Right atrium auricular region (tissue), 2 donors: ENCODE measurements at regions not wholly inside any gene's neighbourhood (a gene's known extent, or its start where the extent isn't known, plus 50 kb on each side); places are given as distances from the start of the nearest gene placed in this dataset.

Source experiments
- DNase-seq: peaks from one replicate; pipeline ENCODE4 v3.0.0-alpha.2; 2019; ENCODE audit warnings: low spot score
- H3K27ac ChIP-seq, 2 donors: fragments of 200-600 bp; sonication (generic); 1 replicate in 1 of 2; 2 replicates in 1 of 2; pipeline ENCODE4 v1.5.1; 2016 to 2019
- H3K27me3 ChIP-seq, 2 donors: fragments of 200-600 bp; sonication (generic); one replicate each; pipeline versions ENCODE4 v1.5.1 to v1.6.0; 2017 to 2019
- H3K36me3 ChIP-seq: fragments of 200-600 bp; sonication (generic); one replicate; pipeline ENCODE4 v1.5.1; 2016
- H3K4me1 ChIP-seq, 2 donors: fragments of 200-600 bp; sonication (generic); one replicate each; pipeline versions ENCODE4 v1.5.1 to v1.6.0; 2017 to 2019
- H3K4me3 ChIP-seq, 2 donors: fragments of 200-600 bp; sonication (generic); 1 replicate in 1 of 2; 2 replicates in 1 of 2; pipeline ENCODE4 v1.5.1; 2017 to 2019; ENCODE audit warnings: mild to moderate bottlenecking in 1 of 2, moderate library complexity in 1 of 2
- H3K9me3 ChIP-seq, 2 donors: fragments of 200-600 bp; sonication (generic); one replicate each; pipeline ENCODE4 v1.5.1; 2019
- TF ChIP-seq, protein P1 (sequence below), 2 donors: fragments of 200-600 bp; sonication (generic); IDR thresholded peaks; one replicate each; pipeline ENCODE4 v1.5.1; 2019; ENCODE audit warnings: antibody characterized with exemption in 2 of 2

DNA sequence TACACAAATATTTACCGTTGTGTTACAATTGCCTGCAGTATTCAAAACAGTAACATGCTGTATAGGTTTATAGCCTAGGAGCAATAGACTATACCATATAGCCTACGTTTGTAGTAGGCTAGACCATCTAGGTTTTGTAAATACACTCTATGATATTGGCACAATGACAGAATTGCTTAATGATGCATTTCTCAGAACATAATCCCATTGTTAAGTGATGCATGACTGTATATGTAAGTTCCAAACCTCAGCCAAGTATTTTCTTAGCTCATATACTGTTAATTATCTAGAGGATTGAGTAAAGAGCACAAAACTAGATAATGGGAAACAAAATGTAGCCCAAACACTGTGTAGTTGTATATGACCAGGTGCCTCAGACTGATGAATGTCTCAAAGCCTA, 220.1 kb downstream of the ANXA1 start:
- H3K4me3 ChIP-seq: no peak overlapping the region
- no peaks in the 10 kb centered on the region for H3K36me3 ChIP-seq
- DNase-seq: no peak

DNA sequence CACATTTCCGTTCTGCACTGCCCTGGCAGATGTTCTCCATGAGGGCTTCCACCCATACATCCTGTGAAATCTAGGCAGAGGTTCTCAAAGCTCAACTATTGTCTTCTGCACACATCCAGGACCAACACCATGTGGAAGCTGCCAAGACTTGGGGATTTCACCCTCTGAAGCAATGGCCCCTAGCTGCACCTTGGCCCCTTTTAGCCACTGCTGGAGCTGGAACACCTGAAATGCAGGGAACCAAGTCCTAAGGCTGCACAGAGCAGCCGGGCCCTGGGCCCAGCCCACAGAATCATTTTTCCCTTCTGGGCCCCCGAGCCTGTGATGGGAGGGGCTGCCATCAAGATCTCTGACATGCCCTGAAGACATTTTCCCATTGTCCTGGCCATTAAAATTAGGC, 228.7 kb downstream of the ANXA1 start:
- TF ChIP-seq, protein P1, sequence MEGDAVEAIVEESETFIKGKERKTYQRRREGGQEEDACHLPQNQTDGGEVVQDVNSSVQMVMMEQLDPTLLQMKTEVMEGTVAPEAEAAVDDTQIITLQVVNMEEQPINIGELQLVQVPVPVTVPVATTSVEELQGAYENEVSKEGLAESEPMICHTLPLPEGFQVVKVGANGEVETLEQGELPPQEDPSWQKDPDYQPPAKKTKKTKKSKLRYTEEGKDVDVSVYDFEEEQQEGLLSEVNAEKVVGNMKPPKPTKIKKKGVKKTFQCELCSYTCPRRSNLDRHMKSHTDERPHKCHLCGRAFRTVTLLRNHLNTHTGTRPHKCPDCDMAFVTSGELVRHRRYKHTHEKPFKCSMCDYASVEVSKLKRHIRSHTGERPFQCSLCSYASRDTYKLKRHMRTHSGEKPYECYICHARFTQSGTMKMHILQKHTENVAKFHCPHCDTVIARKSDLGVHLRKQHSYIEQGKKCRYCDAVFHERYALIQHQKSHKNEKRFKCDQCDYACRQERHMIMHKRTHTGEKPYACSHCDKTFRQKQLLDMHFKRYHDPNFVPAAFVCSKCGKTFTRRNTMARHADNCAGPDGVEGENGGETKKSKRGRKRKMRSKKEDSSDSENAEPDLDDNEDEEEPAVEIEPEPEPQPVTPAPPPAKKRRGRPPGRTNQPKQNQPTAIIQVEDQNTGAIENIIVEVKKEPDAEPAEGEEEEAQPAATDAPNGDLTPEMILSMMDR (IDR thresholded peaks at IDR 0.05): no peak
- Histone ChIP-seq H3K36me3 (no peaks in the 10 kb centered on the region), H3K4me3 (no peak overlapping the region), H3K27ac (no peak overlapping the region), H3K27me3 (no peaks in the 10 kb centered on the region), H3K4me1 (no peaks in the 10 kb centered on the region), H3K9me3 (no peaks in the 10 kb centered on the region)
- no peak for DNase-seq

More for the DNA sequence above, 220.1 kb downstream of the ANXA1 start:
- TF ChIP-seq, protein P1 (IDR thresholded peaks at IDR 0.05): no peak
- H3K27me3 ChIP-seq: no peaks in the 10 kb centered on the region
- no peaks in the 10 kb centered on the region for H3K4me1 ChIP-seq
- H3K27ac ChIP-seq: no peak overlapping the region
- no peaks in the 10 kb centered on the region for H3K9me3 ChIP-seq

DNA sequence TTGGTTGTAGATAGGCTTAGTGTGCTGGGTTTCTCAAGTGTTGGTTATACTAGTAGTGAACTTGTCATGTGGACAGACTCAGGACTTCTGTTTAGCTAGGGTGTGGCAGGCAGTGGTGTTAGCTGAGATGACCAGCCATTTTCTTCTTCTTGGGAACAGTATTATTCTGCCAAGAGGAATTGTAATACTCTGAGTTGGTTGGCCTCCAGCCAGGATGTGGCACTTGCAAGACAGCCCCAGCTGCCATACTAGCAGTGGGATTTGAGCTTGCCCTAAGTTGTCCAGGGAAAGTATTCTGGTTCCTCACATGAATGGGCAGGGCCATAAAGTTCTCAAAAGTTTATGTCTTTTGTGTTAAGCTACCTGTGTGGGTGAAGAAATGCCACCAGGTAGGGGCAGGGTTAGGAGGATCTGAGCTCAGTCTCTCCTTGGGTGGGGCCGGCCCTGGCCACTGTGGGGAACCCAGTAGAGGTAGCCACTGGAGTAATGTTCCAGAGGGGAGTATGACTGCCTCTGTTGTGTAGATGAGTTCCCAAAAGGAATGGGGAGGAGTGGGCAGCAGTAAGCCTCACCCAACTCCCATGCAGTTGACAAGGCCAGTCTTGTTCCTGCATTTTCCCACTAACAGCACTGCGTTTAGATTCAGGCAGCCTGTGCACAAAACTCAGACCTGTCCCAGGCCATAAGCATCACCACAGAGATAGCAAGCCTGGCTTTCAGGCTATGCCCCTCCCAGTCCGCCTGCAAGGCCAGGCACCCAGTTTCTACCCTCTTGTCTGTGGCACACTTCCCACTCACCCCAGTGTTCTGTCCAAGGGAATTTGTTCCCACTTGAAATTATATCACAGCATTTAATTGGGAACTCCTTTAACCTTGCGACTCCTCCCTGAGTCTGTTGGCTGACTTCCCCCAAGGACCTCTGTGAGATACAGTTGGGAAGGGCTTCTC, 250.7 kb downstream of the ANXA1 start:
- Histone ChIP-seq H3K4me1 (no peaks in the 10 kb centered on the region), H3K4me3 (no peak overlapping the region), H3K36me3 (no peaks in the 10 kb centered on the region), H3K9me3 (peaks cover 0 to 24% of the 10 kb centered on the region in 2 donors), H3K27me3 (no peaks in the 10 kb centered on the region), H3K27ac (no peak overlapping the region)
- TF ChIP-seq, protein P1 (IDR thresholded peaks at IDR 0.05): no peak
- no peak for DNase-seq

DNA sequence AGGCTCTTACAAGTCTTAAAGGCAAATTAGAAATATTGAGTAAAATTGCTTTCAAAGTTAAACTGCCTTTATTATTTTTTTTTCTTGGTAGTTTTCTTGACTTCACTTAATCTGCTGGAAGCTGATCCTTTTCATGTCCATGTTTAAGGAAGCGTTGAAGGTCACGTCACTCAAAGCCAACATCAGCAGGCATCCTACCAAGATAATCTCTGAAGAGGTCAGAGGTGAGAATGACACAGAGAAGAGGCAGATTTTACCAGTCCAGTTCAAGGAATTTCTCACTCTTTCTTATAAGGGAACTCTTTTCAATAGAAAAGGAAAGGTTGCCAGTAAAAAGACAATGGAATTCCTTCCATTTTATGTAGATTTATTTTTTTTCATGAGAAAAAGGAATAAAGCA, 259.8 kb downstream of the ANXA1 start:
- DNase-seq: no peak
- Histone ChIP-seq H3K36me3 (no peaks in the 10 kb centered on the region), H3K4me3 (no peak overlapping the region), H3K9me3 (no peaks in the 10 kb centered on the region), H3K27ac (no peak overlapping the region), H3K4me1 (no peaks in the 10 kb centered on the region), H3K27me3 (no peaks in the 10 kb centered on the region)
- TF ChIP-seq, protein P1 (IDR thresholded peaks at IDR 0.05): no peak

DNA sequence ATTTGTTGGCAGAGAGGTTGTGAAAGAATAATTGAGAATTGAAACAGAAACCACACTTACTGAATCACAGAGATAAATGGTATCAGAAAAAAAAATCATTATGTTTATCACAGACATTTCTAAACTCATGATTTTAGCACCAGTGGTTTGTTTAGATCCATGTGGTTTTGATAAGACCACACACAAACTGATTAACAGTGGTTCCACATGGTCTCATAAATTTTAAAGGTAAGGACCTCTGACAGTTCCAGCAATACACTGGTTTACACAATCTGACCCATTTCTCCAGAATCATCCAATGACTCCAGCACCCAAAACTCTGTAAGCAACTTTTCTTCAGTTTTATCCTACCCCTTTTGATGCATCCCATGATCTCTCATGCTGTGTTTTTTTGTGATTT, 261.2 kb downstream of the ANXA1 start:
- no peaks in the 10 kb centered on the region for H3K27me3 ChIP-seq
- H3K4me1 ChIP-seq: no peaks in the 10 kb centered on the region
- no peak overlapping the region for H3K4me3 ChIP-seq
- DNase-seq: no peak
- TF ChIP-seq, protein P1 (IDR thresholded peaks at IDR 0.05): no peak
- H3K27ac ChIP-seq: no peak overlapping the region
- H3K36me3 ChIP-seq: no peaks in the 10 kb centered on the region
- H3K9me3 ChIP-seq: no peaks in the 10 kb centered on the region
